ENCODE measurements at regions not wholly inside any gene's neighbourhood (a gene's known extent, or its start where the extent isn't known, plus 50 kb on each side); places are given as distances from the start of the nearest gene placed in this dataset.
"Not testable (repeated sequence)": the region's sequence is repeated elsewhere in the genome, so short reads cannot be mapped to it uniquely, and the experiment has no call there.

DNA sequence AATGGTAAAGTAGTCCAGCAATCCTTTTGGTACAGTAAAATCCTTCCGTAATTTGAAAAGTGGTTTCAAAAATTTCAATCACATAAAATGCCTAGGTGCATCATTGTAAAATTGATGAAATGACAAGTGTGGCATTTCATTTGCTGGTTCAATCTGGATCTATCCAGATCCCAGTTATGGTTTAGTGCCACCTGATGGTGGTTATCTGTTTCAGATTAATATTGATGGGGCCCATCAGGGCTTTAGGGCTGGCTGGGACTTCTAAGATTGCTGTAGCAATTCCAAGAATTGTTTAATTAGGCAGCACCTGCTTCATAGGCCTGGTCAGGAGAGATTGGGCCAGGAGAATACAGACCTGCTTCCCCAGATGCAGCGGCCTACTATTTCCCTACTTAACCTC is 55.5 kb upstream of the PIK3C3 start:
- DNase-seq (ENCODE audit: low spot score), result no peak

DNA sequence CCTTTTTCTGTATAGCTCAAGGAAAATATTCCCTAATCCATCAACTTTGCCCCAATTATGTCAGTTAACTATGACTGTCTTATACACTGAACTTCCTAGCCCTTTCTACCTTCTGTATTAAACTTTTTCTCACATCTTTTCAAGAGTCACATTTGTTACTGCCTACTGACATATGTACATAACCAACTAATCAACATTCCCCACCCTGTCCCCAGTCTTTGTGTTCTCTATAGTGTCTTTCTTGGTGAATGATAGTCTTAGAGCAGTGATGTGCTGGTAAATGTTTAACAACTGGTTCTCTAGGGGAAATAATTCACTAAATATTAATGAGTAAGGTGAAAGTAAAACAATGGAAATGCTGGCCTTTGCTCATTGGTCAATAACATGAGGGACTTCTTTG is 61.6 kb upstream of the PIK3C3 start:
- DNase-seq (ENCODE audit: low spot score), result no peak

DNA sequence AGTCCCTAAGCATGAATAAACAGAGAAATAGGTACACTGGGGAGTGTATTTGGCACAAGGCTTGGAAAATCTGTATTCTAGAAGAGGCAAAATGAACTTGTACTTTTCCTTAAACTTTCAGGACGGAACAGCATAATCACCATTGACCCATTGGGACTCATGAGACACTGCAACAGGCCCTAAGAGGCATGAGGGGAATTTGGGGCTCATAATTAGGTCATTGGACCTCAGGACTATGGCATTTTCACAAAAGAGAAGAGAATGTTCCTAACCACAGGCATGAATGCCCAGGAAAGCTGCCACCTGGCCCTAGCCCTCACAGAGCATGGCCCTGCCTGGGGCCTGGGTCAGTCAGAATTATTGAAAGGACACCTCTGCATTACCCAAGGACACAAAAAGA is 67.9 kb upstream of the PIK3C3 start:
- DNase-seq (ENCODE audit: low spot score), result no peak

DNA sequence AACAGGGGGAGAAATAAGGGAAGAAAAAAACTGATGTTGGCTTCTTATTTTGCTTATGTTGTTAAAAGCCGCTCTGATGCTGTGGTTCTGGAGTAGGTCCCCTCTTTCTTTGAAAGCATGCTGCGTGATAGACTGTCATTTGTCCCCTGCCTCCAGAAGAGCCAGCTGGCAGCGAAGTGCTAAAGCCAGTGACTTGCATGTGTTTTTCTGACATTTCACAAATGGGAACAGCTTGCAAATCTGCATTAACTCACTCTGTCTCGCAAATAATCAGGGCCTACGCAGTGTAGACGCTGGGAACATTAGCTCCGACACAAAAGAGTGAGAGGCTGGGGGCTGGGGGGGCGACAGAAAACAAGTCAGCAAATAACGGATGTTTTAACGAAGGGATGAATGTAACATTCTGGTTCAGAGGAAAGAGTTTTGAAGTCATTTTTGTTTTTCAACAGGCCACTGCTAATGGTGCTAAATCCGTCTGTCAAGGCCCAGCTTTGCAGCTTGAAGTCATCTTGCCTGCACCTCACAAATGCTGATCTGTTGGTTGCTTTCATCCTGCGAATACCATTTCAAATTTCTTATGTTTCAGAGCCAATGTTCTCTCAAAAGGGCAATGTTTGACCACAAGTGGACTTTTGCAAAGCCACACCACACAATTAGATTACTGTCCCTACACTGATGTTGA is 68.8 kb upstream of the PIK3C3 start:
- peak; percentile 7 for DNase-seq (ENCODE audit: low spot score)

DNA sequence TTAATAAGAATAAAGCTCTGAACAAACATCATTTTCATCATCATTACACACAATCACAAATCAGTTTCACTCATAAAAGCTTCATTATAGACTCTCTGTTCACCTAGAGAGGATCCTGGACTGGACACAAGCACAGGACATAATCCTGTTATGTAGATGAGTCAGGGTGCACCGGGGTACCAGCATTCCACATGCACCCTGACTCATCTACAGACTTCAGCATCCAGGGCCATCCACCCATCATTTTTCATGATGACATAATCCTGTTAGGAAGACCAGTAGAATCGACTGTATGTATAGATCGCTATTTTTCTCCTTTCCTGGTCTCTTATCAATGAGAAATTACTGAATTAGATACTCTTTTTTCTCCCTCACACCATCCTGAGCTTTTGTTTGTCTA is 73.7 kb upstream of the PIK3C3 start:
- no peak for DNase-seq (ENCODE audit: low spot score)

DNA sequence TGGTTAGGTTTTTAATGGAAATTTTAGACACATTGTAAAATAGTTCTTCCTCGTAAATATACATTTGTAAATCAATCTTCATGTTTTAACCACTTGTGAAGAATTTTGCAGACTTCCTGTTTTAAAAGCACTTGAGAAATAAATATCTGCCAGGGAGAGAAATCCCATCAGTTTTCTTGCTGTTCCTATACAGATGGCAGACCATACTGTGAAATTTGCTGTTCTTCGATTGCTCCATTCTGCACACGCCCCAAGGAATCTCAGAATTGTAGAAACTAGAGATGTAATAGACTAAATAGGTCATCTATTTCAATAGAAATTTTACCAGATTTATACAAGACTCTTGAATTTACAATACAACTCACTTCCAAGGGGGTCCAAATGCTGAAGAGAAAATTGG is 75.8 kb upstream of the PIK3C3 start:
- DNase-seq (ENCODE audit: low spot score), result no peak

DNA sequence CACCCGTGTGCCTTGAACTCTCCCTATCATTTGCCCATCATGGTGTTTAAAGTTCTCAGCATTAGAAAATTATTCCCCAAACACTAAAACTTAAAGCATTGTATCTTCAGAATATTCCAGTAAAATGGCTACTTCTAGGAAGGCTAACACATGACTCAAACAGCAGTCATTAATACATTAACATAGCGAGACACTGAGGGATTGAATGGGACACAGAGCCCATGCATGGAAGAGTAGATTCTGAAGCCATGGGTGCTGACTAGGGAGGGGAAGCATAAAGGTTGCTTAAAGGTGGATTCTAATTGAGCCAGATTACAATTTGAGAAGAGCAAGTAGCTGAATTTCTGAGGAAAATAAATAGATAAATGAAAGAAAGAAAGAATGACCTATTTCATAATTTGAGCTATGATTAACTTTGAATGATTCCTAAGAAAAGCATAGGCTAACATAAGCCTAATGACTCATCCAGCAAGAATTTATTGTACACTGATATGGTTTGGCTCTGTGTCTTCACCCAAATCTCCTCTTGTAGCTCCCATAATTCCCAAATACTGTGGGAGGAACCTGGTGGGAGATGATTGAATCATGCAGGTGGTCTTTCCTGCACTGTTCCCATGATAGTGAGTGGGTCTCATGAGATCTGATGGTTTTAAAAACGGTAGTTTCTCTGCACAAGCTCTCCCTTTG is 79.8 kb upstream of the PIK3C3 start:
- DNase-seq (ENCODE audit: low spot score), result peak; percentile 60

DNA sequence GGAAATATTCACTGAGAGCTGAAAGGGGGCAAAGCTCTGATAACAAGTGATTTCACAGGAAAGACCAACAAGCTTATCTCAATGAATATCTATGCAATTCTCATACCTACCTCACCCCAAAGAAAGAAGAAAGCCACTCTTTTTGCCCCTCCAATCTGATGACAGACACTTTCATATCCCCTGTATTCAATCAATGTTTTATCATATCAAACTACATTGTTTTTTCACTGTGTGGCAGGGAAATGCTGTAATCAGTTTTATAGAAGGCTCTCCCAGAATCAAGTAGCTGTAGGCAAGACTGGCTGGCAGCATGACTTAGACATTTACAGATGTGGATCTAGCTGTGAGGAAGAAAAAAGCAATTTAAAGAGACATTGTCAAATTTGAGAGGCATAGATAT is 81.3 kb upstream of the PIK3C3 start:
- DNase-seq (ENCODE audit: low spot score), result peak; percentile 7

DNA sequence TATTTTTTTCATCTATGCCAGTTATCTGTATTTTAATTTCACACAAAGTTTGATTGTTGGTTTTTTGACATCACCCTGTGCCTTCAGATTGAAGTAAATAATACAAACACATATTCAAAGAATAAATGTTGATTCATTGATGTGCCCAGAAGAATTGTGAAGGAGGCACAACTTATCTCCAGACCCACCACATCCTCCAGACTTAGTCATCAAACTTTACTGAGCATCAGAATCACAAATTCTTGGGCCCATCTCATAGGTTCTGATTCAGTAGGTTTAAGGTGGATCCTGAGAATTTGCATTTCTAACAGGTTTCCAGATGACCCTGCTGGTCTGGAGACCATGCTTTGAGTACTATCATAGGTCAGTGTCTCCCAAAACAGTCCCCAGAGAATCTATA is 82.8 kb upstream of the PIK3C3 start:
- no peak for DNase-seq (ENCODE audit: low spot score)

DNA sequence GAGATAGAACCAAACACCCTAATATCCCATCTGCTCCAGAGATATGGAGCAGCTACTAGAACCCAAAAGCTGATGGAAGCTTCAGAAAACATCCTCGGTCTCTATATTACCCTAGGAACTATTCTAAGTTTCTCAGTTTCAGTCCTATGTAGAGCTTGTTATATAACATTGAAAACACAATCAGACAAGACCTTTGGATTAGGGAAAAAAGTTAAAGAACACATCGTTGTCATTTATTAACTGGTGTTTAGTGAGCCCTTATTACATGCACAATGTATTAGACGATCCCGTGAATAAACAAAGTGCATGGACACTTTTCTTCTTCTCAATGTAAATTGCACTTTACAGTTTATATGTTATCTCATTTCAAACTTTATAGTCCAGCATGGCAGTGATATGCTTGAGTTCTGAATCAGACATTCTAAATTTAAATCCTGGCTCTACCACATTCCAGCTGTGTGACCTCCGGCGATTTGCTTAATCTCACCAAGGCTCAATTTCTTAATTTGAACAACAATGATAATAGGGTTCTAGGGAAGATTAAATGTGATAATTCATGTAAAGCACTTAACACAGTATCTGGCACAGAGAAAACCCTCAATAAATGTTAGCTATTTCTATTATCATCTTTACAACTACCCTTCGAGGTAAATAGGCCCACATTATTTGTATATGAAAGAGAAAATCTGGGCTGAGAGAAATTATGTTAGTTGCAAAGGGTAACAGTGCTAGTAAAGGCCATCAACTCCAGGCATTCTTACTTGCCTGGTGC is 83.6 kb upstream of the PIK3C3 start:
- DNase-seq (ENCODE audit: low spot score), result peak; percentile 42

DNA sequence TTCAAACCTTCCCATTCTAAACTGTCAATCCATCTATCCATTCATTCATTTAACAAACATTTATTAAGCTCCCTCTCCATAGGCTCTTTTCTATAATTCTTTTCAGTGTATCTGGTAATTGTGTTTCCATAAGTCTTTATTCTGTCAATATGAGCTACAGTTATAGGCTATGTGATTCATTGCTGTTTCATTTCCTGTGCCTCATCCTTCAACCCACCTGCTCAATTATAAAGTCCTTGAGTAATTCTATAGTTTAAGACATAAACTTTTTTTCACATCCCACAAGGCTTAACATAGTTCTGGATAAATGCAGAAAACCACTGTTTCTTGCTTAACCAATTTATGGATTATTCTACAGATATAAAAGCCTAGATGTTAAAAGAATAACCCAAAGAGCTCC is 84.2 kb upstream of the PIK3C3 start:
- DNase-seq (ENCODE audit: low spot score), result no peak

DNA sequence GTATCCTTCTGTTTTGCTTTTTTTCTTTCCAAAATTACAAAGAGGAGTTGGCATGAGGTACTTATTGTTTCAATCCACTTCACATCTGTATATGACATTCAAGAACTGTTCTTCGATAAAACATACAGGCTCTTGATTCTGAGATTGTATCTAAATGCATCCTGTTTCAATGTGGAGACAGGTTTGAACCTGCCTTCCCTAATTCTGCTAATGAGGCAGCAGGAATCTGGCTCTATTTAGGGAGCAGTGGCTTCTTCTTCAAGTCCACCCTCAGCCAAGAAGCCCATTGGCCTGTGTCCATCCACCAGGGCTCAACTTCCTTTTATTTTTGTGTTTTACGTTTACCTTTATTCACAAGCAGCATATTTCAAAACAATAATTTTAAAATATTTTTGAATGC is 84.8 kb upstream of the PIK3C3 start:
- DNase-seq (ENCODE audit: low spot score), result no peak

DNA sequence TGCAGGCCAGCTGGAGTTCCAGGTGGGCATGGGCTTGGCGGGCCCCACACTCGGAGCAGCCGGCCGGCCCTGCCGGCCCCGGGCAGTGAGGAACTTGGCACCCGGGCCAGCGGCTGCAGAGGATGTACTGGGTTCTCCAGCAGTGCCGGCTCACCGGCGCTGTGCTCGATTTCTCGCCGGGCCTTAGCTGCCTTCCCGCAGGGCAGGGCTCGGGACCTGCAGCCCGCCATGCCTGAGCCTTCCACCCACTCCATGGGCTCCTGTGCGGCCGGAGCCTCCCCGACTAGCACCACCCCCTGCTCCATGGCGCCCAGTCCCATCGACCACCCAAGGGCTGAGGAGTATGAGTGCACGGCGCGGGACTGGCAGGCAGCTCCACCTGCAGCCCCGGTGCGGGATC is 89.2 kb upstream of the PIK3C3 start:
- not testable (repeated sequence) for DNase-seq (ENCODE audit: low spot score)

DNA sequence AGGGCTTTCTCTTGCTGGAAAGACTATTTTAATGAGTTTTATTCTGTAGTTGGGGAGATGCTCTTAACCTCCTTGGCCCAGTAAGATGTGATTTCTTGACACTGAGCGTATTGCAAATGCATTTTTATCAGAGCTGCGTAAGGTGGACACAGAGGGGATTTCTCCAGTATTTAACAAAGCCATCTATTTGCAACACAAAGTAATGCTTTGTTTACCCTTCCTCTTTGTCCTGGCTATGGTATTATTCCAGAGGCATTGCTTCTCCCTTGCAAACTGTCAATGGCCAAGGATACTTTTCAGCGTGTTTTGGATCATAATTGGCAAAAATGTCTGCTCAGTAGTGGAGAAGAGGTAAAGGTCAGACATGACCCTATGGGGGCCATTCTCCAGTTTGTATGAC is 90.8 kb upstream of the PIK3C3 start:
- no peak for DNase-seq (ENCODE audit: low spot score)

DNA sequence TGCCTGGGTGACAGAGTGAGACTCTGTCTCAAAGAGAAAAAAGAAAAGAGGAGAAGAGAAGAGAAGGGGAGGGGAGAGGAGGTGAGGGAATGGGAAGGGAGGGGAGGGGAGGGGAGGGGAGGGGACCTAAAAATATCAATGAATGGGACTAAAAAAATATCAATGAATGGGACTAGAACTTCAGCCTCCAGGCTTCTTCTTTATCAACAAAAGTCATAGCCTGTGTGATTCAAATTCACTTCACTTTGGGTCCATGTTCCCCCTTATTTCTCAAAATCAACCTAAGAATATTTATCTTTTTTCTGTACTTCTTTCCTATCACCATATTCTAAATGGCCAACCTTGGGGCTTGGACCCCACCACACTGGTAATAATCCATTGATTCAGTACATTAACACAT is 92.1 kb upstream of the PIK3C3 start:
- DNase-seq (ENCODE audit: low spot score), result no peak

DNA sequence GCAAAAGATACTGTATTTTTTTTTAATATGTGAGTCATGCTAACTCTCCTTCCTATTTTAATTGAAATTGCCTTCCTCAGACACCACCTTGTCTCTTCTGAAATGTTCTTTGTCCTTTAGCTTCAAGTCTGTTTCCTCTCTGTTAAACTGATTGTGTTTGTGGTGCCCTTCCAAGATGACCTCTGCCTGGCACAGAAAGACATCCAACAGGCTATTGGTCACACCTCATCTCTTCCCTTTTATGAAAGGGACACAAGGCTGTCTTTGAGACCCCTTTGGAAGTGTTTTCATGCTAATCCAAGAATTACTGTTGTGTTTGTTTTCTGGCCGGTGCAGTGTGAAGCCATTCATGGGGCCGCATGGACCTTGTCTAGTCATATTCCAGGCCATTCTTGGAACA is 94.0 kb upstream of the PIK3C3 start:
- DNase-seq (ENCODE audit: low spot score), result no peak

DNA sequence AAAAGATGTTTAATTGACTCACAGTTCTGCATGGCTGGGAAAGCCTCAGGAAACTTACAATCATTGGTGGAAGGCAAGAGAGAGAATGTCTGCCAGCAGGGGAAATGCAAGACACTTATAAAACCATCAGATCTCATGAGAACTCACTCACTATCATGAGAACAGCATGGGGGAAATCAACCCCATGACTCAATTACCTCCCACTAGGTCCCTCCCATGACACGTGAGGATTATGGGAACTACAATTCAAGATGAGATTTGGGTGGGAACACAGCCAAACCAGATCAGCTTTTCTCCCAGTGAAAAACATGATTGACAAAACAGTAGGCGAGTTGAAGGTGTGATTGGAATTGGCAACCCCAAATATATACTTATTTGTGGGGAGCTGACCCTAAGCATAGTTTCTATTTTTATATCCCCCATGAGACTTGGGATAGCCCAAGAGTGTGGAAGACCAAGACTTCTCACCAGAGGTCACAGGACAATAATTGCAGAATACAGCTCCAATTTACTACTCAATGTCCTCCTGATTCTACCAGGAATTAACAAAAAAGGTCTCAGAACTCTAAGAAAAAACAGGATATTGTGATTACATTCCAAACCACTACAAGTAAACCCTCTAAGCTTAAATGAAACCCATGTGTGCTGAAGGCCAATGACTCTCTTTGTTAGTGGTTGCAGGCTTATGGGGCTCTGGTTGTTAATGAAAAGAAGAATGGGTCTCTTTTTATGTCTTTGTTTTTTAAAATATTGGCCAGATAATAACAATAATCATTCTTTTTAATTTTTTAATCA is 96.1 kb upstream of the PIK3C3 start:
- DNase-seq (ENCODE audit: low spot score), result no peak

DNA sequence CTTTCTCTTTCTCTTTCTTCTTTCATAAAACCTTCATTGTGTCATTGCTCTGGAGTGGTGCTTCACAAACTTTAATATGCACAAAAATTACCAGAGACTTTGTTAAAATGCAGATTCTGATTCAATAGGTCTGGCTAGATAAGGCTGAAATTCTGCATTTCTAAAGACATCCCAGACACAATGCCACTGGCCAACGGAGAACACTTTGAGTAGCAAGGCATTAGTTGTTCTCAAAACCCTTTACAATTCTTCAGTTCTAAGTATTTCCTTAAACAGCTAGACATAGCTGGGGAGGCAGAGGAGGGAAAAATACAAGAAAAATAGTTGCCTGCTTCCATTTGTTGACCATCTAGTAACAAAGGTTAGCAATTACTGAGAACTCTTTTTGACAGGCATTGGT is 101.8 kb upstream of the PIK3C3 start:
- DNase-seq (ENCODE audit: low spot score), result no peak

DNA sequence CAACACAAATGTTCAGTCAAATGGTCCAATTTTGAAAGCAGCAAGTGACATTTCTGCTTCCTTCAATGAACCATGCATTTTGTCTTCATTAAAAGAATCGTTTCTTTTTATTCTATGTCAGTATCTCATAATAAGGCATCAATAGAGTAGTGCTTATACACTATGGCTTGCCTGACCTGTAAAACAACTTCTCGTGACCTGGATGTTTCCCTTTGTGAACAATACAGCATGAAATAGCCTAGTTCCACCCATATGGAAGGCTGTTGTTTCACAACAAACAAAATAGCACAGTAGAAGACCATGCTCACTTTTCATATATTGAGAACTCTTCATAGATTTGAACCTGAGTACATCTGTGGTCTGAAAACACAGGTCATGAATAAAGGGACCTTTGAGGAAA is 104.3 kb upstream of the PIK3C3 start:
- no peak for DNase-seq (ENCODE audit: low spot score)

DNA sequence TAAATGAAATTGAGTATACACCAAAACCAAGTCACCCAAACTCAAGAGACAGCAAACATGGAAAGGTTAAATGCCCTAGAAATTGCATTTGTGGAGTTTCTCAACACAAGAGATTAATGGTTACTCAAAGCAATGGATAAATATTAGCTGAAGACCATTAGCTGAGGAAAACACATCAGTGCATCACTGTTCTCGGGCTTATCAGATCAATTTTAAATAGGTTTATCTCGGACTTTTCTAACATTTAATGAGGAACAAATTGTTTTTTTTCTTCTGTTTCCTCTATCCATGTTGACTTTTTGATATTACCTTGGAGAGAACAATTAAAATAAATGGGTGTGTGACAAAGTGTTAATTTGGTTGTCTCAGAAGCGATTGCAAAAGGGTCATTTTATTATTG is 105.4 kb upstream of the PIK3C3 start:
- DNase-seq (ENCODE audit: low spot score), result no peak

DNA sequence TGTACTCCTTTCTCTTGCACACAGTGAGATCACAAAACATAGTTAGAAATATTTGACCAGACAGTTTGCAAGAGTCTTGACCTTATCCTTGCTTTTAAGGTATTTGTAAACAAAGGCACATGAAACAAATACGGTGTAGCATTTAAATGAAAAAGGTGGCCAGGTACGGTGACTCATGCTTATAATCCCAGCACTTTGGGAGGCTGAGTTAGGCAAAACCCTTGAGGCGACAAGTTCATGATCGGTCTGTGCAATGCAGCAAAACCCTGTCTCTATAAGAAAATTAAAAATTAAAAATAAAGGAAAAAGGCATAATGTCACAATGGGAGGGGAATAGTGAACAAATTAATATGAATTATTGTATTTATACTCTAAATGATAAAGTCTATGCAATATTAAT is 109.5 kb upstream of the PIK3C3 start:
- no peak for DNase-seq (ENCODE audit: low spot score)

DNA sequence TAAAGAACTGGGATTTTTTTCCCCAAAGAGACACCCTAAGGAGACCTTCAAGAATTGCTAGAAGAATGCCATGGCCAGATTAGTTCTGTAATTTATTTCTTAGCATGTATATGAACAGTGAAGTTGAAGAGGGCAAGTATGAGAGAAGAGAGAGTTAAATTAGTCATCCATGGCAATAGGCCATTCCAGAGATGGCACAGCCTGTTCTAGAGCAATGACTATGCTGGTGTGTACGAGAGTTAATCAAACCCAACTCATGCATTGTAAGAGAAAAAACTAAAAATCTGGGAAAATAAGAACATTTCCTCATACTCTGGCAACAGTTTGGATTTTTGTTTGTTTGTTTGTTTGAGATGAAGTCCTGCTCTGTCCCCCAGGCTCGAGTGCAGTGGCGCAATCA is 112.1 kb upstream of the PIK3C3 start:
- no peak for DNase-seq (ENCODE audit: low spot score)
